GM12874 (cell line): ENCODE measurements at regions not wholly inside any gene's neighbourhood (a gene's known extent, or its start where the extent isn't known, plus 50 kb on each side); places are given as distances from the start of the nearest gene placed in this dataset.

Source experiments
- TF ChIP-seq, protein P1 (sequence below): IDR thresholded peaks from 2 replicates; pipeline ENCODE4 v1.5.1; 2011; ENCODE audit warnings: low read depth, mild to moderate bottlenecking, control low read depth, low read length, moderate library complexity; ENCODE audit not compliant: insufficient read depth

DNA sequence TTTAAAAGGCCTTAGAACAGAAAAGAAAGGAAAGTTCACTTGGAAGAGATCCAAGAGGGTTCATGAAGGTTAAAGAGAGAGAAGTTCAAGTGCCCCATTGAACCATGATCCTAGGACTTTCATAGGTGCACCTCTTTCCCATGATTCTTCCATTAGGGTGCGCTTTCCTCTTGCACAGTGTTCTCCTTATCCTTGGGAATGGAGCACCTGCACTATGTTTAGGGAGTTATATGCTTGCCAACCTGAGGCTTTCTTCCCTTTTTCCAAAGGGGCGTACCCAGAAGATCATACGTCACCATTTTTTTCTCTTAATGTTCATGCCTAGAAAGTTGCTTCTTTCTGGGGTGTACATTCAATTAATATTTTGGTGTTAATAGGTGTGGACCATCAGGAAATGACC is 908.0 kb upstream of the SORCS1 start:
- TF ChIP-seq, protein P1, sequence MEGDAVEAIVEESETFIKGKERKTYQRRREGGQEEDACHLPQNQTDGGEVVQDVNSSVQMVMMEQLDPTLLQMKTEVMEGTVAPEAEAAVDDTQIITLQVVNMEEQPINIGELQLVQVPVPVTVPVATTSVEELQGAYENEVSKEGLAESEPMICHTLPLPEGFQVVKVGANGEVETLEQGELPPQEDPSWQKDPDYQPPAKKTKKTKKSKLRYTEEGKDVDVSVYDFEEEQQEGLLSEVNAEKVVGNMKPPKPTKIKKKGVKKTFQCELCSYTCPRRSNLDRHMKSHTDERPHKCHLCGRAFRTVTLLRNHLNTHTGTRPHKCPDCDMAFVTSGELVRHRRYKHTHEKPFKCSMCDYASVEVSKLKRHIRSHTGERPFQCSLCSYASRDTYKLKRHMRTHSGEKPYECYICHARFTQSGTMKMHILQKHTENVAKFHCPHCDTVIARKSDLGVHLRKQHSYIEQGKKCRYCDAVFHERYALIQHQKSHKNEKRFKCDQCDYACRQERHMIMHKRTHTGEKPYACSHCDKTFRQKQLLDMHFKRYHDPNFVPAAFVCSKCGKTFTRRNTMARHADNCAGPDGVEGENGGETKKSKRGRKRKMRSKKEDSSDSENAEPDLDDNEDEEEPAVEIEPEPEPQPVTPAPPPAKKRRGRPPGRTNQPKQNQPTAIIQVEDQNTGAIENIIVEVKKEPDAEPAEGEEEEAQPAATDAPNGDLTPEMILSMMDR, result no peak

DNA sequence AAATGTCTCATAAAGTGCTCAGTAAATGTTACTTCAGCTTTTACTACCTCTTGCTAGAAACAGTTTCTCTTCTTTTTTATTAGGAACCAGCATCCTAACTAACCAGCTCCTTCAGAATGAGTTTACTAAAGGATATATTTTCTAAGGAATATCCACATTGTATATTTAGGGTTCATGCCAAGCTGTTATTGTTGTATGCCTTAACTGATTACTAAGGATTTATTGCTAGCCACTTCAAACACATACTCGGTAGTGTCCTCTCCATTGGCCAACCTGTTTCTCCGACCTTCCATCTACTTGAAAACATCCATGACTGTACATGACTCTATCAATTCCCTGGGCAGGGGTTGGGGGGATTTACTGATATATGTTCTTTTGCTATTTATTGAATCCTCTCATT is 906.3 kb upstream of the SORCS1 start:
- TF ChIP-seq, protein P1, result no peak

DNA sequence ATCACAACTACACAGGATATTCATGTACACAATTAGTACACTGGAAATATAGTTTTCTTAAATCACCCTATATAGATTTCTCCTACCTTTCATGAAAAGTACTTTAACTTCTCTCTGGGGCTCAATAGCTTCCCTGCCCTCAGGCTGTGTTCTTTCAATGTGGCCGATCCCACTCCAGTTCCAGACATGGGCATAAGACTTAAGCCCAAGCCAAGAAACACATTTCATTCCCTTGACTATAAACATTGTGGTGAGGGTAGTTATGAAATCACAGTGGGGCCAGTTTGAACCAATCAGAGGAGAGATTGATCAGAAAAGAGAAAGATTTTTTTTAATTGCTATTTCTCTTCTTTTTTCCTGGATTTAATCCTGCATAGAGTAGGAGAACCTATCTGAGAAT is 904.6 kb upstream of the SORCS1 start:
- TF ChIP-seq, protein P1, result no peak

DNA sequence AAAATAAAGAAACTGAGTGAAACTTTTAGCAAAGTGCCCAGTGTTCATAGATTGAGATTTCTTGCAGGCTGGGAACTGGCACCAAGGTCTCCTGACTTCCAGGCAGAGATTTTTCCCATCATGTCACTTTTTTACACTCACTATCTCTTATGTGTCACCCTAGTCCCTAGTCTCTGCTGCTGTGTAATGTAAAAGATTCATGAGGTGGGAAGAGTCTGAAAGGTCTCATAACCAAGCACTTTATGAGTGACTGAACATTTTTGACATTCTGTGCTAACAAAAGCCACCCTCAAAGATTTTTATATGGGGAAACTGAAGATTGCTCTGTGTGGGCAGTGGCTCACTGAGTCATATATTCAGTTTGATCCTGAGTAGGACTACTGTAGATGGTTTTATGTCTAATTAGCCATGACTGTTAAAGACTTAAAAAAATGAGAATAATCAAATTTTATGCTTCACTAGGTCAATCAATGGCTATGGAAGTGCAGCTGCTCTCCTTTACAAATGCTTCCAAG is 900.3 kb upstream of the SORCS1 start:
- TF ChIP-seq, protein P1, result no peak

DNA sequence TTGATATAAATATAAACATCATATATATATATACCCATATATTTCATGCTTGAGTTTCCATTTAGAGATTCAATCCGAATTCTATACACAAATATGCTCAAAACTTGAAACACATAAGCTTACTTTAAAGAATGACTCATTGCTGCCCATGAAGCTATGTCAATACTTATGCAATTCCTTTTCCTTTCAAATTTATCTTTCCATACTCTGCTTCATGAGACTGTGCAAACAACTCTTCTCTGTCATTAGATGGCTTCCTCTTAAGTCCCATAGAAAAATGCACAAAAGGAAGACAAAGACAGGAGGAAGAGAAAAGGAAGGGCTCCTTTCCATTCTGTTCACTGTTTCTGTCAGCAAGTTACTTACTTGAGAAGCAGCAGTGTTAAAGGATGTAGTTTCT is 895.7 kb upstream of the SORCS1 start:
- TF ChIP-seq, protein P1, result no peak

DNA sequence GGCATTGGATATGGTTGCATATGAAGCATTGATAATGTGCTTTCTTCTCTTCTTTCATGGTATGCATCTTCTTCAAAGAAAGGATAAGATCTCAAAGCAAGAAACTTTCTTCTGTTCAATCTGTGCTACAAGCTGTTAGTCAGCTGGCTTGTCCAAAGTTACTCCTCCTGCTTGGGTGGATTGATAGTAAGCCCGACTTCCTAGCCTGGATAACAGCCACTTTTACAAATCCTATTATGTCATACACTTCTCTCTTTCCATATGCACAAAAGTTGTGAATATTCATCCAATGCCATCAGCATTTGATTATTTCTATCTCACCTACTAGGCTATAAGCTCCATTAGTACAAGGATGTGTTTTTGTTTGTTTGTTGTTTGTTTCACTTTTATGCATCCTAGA is 891.0 kb upstream of the SORCS1 start:
- TF ChIP-seq, protein P1, result no peak

DNA sequence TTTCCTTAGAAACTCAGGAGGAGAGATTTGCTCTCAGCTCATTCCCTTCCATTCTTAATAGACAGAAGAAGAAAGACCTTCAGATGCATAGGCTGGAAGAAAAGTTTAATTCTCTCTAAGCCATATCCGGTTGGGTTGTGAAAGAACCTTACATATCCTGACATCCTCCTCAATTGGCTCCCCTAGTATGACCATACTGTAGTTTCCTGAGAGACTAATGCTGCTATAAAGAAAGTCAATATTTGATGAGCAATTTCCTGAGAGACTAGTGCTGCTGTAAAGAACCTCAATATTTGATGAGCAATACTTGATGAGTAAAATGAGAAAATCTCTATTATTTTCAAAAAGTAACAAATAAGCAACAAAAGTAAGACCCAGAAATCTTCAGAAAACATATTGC is 888.5 kb upstream of the SORCS1 start:
- TF ChIP-seq, protein P1, result no peak
